ENCODE measurements at regions not wholly inside any gene's neighbourhood (a gene's known extent, or its start where the extent isn't known, plus 50 kb on each side); places are given as distances from the start of the nearest gene placed in this dataset.
"Not testable (repeated sequence)": the region's sequence is repeated elsewhere in the genome, so short reads cannot be mapped to it uniquely, and the experiment has no call there.

DNA sequence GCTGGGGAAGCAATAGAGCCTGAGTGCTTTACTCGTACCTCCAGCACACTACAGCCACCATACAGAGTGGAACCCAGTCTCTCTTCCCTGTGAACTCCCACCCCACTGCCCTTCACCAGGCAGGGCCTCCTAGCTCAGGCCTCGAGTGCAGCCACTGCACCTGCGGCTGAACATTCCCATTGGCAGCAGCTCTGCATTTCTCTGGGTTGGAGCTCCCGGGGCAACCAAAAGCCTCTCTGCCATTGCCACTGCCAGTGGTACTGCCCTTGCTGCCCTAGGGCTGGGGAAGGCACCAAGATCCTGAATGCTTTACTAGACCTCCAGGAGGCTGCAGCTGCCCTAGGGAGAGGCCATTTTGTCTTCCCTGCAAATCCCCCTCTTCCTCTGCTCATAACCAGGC lies 266.8 kb downstream of the TDRD3 start:
- no peak for DNase-seq
- ATAC-seq, result peak in 1 of 2 donors; percentile 17
- TF ChIP-seq, protein P1, sequence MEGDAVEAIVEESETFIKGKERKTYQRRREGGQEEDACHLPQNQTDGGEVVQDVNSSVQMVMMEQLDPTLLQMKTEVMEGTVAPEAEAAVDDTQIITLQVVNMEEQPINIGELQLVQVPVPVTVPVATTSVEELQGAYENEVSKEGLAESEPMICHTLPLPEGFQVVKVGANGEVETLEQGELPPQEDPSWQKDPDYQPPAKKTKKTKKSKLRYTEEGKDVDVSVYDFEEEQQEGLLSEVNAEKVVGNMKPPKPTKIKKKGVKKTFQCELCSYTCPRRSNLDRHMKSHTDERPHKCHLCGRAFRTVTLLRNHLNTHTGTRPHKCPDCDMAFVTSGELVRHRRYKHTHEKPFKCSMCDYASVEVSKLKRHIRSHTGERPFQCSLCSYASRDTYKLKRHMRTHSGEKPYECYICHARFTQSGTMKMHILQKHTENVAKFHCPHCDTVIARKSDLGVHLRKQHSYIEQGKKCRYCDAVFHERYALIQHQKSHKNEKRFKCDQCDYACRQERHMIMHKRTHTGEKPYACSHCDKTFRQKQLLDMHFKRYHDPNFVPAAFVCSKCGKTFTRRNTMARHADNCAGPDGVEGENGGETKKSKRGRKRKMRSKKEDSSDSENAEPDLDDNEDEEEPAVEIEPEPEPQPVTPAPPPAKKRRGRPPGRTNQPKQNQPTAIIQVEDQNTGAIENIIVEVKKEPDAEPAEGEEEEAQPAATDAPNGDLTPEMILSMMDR (IDR thresholded peaks at IDR 0.05), result no peak
- no peaks in the 10 kb centered on the region for H3K4me1 ChIP-seq
- no peaks in the 10 kb centered on the region for H3K9me3 ChIP-seq
- H3K36me3 ChIP-seq, result no peaks in the 10 kb centered on the region
- H3K27ac ChIP-seq, result no peak overlapping the region
- H3K27me3 ChIP-seq (ENCODE audit: low read depth), result no peaks in the 10 kb centered on the region
- H3K4me3 ChIP-seq, result no peak overlapping the region
- intact Hi-C loops (cut with DNase I), result no loop called here

DNA sequence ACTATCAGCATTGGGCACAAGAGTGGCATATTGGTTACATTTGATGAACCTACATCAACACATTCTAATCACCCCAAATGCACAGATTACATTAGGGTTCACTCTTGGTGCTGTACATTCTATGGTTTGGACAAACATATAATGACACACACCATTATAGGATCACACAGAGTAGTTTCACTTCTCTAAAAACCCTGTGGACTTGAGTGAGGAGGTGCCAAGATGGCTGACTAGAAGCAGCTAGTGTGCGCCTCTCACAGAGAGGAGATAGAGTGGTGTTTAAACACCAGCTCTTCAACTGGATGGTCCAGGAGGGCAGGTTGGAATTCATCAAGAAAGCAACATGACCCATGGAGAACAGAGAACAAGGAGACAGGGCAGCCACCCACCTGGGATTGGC lies 265.6 kb downstream of the TDRD3 start:
- Histone ChIP-seq H3K4me1 (no peaks in the 10 kb centered on the region), H3K4me3 (no peak overlapping the region), H3K9me3 (no peaks in the 10 kb centered on the region), H3K27ac (no peak overlapping the region), H3K27me3 (ENCODE audit: low read depth) (no peaks in the 10 kb centered on the region), H3K36me3 (no peaks in the 10 kb centered on the region)
- ATAC-seq (no peak), DNase-seq (no peak)
- TF ChIP-seq, protein P1 (IDR thresholded peaks at IDR 0.05), result no peak
- intact Hi-C loops (cut with DNase I), result no loop called here

DNA sequence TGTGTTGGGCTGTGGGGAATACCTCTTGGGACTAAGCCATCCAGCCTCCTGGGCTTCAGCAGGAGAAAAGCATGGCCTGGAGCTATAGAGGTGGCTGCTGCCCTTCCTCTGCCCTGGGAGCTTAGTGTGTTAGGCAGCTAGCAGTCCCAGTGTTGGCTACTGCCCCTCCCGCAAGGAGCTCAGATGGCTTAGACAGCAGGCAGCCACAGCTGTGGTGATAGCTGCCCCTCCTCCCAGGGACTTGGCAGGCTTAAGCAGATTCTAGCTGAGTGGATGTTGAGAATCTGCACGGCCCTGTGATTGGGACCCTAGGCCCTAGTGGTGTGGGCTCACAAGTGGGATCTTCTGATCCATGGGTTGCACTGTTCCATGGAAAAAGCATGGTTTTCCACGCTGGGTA lies 264.5 kb downstream of the TDRD3 start:
- DNase-seq (no peak), ATAC-seq (no peak)
- Histone ChIP-seq H3K27ac (no peak overlapping the region), H3K9me3 (no peaks in the 10 kb centered on the region), H3K4me1 (no peaks in the 10 kb centered on the region), H3K27me3 (ENCODE audit: low read depth) (no peaks in the 10 kb centered on the region), H3K4me3 (no peak overlapping the region), H3K36me3 (no peaks in the 10 kb centered on the region)
- TF ChIP-seq, protein P1 (IDR thresholded peaks at IDR 0.05), result no peak
- intact Hi-C loops (cut with DNase I), result no loop called here

DNA sequence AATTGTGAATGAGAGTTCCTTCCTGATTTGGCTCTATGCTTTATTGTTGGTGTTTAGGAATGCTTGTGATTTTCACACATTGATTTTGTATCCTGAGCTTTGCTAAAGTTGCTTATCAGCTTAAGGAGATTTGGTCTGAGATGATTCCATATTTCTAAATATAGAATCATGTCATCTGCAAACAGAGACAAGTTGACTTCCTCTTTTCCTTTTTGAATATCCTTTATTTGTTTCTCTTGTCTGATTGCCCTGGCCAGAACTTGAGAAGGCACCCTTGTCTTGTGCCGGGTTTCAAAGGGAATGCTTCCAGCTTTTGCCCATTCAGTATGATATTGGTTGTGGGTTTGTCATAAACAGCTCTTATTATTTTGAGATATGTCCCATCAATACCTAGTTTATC lies 260.6 kb downstream of the TDRD3 start:
- H3K4me3 ChIP-seq; ATAC-seq; H3K36me3 ChIP-seq; DNase-seq; H3K27me3 ChIP-seq (ENCODE audit: low read depth); H3K4me1 ChIP-seq; intact Hi-C loops (cut with DNase I); H3K27ac ChIP-seq; H3K9me3 ChIP-seq: not testable (repeated sequence)

DNA sequence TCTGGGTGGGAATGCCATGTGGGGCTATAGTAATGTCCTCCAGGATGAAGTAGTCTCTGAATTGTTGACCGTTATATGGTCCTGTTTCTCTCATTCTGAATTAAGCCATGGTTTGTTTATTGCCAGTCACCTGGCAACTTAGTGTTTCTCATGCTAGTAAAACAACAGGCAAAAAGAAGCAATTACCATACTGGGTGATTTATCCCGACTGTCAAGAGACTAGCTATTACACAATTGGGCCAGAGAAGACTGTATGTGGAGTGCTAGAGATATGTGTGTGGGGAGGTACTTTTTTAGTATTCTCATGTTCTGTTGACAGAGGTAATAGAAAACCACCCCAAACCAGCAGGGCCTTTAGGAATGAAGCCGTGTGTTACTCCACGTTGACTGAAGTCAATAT lies 258.2 kb downstream of the TDRD3 start:
- Histone ChIP-seq H3K9me3 (no peaks in the 10 kb centered on the region), H3K36me3 (no peaks in the 10 kb centered on the region), H3K27me3 (ENCODE audit: low read depth) (no peaks in the 10 kb centered on the region), H3K4me3 (no peak overlapping the region), H3K4me1 (no peaks in the 10 kb centered on the region), H3K27ac (no peak overlapping the region)
- TF ChIP-seq, protein P1 (IDR thresholded peaks at IDR 0.05), result no peak
- DNase-seq (no peak), ATAC-seq (peak in 1 of 2 donors; percentile 33)
- intact Hi-C loops (cut with DNase I), result no loop called here

DNA sequence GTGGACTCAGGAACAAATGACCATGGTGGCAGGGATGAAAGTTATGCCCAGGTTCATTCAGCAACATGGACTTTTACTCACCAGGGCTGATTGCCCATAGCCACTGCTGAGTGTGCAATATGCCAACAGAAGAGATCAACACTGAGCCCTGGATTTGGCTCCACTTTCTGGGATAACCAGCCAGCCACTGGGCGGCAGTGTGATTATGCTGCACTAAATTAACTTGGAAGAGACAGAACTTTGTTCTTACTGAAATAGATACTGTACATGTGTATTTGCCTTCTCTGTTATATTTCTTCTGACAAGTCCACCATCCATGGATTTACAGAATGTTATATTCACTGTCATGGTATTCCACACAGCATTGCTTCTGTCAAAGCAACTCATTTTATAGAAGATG lies 257.4 kb downstream of the TDRD3 start:
- ATAC-seq (peak; percentile 39 to 73), DNase-seq (no peak)
- no peaks in the 10 kb centered on the region for H3K36me3 ChIP-seq
- H3K4me3 ChIP-seq, result no peak overlapping the region
- TF ChIP-seq, protein P1 (IDR thresholded peaks at IDR 0.05), result peak; percentile 50
- no peaks in the 10 kb centered on the region for H3K27me3 ChIP-seq (ENCODE audit: low read depth)
- H3K27ac ChIP-seq, result no peak overlapping the region
- intact Hi-C loops (cut with DNase I), result no loop called here
- no peaks in the 10 kb centered on the region for H3K4me1 ChIP-seq
- H3K9me3 ChIP-seq, result no peaks in the 10 kb centered on the region
